22Rv1 (cell line): ENCODE measurements at regions not wholly inside any gene's neighbourhood (a gene's known extent, or its start where the extent isn't known, plus 50 kb on each side); places are given as distances from the start of the nearest gene placed in this dataset.

Source experiments
- ZFX ChIP-seq: fragments of 450-650 bp; IDR thresholded peaks from 2 replicates; pipeline ENCODE4 v1.6.1; 2017; ENCODE audit warnings: antibody characterized with exemption, borderline replicate concordance
- TF ChIP-seq, protein P1 (sequence below): fragments of 450-650 bp; IDR thresholded peaks from 2 replicates; pipeline ENCODE4 v1.5.1; 2017; ENCODE audit warnings: mild to moderate bottlenecking

DNA sequence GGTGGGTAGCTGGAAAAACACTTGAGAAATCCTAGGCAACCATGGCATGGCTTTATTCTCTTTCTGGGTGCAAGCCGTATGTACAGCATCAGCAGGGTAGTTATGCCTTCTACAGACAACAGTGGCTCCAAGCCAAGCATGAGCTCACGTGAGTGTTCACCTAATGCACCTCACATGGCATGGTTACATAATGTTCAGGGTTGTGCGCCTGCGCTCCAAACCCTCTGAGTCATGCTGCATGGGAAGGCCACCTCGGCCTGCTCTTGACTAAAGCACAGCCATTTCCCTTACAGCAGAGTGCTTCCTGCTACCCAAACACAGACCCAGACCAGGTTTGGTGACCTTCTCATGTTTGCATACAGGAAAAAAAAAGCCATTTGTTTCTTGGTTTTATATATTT lies 96.2 kb downstream of the VIP start:
- TF ChIP-seq, protein P1, sequence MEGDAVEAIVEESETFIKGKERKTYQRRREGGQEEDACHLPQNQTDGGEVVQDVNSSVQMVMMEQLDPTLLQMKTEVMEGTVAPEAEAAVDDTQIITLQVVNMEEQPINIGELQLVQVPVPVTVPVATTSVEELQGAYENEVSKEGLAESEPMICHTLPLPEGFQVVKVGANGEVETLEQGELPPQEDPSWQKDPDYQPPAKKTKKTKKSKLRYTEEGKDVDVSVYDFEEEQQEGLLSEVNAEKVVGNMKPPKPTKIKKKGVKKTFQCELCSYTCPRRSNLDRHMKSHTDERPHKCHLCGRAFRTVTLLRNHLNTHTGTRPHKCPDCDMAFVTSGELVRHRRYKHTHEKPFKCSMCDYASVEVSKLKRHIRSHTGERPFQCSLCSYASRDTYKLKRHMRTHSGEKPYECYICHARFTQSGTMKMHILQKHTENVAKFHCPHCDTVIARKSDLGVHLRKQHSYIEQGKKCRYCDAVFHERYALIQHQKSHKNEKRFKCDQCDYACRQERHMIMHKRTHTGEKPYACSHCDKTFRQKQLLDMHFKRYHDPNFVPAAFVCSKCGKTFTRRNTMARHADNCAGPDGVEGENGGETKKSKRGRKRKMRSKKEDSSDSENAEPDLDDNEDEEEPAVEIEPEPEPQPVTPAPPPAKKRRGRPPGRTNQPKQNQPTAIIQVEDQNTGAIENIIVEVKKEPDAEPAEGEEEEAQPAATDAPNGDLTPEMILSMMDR = no peak
- TF ChIP-seq ZFX = no peak
